Esophagus squamous epithelium (tissue), 5 donors: ENCODE measurements at regions not wholly inside any gene's neighbourhood (a gene's known extent, or its start where the extent isn't known, plus 50 kb on each side); places are given as distances from the start of the nearest gene placed in this dataset.

Experiments used
- DNase-seq: peaks from one replicate; lab custom pipeline; 2025; lab: John Stamatoyannopoulos, UW
- H3K27ac ChIP-seq, 4 donors: fragments of 200-600 bp; sonication (generic); one replicate each; pipeline ENCODE4 v1.5.1; 2016 to 2019; ENCODE audit warnings: mild to moderate bottlenecking in 1 of 4
- H3K27me3 ChIP-seq, 4 donors: fragments of 200-600 bp; sonication (generic); 1 replicate in 3 of 4; 2 replicates in 1 of 4; pipeline versions ENCODE4 v1.5.1 to v1.6.0; 2017 to 2021; ENCODE audit warnings: antibody characterized with exemption in 1 of 4
- H3K36me3 ChIP-seq, 3 donors: fragments of 200-600 bp; sonication (generic); one replicate each; pipeline ENCODE4 v1.5.1; 2016 to 2019
- H3K4me1 ChIP-seq, 3 donors: fragments of 200-600 bp; sonication (generic); one replicate each; pipeline ENCODE4 v1.5.1; 2017 to 2019
- H3K4me3 ChIP-seq, 4 donors: fragments of 200-600 bp; sonication (generic); 1 replicate in 3 of 4; 2 replicates in 1 of 4; pipeline ENCODE4 v1.5.1; 2016 to 2019; ENCODE audit warnings: mild to moderate bottlenecking in 2 of 4, moderate library complexity in 1 of 4
- H3K9me3 ChIP-seq, 3 donors: fragments of 200-600 bp; sonication (generic); one replicate each; pipeline ENCODE4 v1.5.1; 2016 to 2019
- POLR2A ChIP-seq, 4 donors: fragments of 450-650 bp; IDR thresholded peaks; one replicate each; pipeline ENCODE4 v1.6.1; 2017; ENCODE audit warnings: antibody characterized with exemption in 4 of 4, mild to moderate bottlenecking in 4 of 4, moderate library complexity in 3 of 4
- WGBS, 2 donors: methylation state at CpG; one replicate each; pipeline ENCODE4 v1.1.5; 2018; 5-methylcytosine and 5-hydroxymethylcytosine counted together
- intact Hi-C: fragments of 100-400 bp; cut with DNase I; formaldehyde crosslinking; loops from one replicate; pipeline ENCODE4 v1.15.0; 2022
- TF ChIP-seq, protein P1 (sequence below), 6 experiments: fragments of 450-650 bp in 4 of 6; fragments of 200-600 bp in 2 of 6; sonication (generic) in 2 of 6; IDR thresholded peaks; one replicate each; pipeline ENCODE4 v1.5.1; 2016 to 2019; ENCODE audit warnings: antibody characterized with exemption in 6 of 6, mild to moderate bottlenecking in 4 of 6, moderate library complexity in 4 of 6
- donor health status: DM: yes; HTN: yes; CAD: no.

DNA sequence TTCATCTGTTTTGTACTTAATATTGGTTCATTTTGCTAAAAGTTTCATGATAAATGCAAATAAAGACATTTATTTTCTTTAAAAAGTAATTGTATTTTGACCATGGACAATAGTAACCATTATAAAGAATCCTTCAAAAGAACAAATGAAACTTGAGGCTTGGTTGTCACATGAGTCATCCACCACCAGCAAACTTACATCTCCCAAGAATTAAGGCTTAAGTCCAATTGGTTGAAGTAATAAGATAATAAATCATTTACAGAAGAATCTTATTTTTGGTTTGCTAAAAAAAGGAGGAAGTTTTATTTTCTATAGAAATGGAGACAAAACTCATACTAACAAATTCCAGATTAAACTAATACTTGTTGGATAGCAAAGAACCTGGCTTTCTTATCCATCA is 84.8 kb upstream of the KITLG start:
- TF ChIP-seq POLR2A (IDR thresholded peaks at IDR 0.05) = no peak
- TF ChIP-seq, protein P1, sequence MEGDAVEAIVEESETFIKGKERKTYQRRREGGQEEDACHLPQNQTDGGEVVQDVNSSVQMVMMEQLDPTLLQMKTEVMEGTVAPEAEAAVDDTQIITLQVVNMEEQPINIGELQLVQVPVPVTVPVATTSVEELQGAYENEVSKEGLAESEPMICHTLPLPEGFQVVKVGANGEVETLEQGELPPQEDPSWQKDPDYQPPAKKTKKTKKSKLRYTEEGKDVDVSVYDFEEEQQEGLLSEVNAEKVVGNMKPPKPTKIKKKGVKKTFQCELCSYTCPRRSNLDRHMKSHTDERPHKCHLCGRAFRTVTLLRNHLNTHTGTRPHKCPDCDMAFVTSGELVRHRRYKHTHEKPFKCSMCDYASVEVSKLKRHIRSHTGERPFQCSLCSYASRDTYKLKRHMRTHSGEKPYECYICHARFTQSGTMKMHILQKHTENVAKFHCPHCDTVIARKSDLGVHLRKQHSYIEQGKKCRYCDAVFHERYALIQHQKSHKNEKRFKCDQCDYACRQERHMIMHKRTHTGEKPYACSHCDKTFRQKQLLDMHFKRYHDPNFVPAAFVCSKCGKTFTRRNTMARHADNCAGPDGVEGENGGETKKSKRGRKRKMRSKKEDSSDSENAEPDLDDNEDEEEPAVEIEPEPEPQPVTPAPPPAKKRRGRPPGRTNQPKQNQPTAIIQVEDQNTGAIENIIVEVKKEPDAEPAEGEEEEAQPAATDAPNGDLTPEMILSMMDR (IDR thresholded peaks at IDR 0.05) = no peak
- DNase-seq = no peak
- no peaks in the 10 kb centered on the region for H3K36me3 ChIP-seq
- no peaks in the 10 kb centered on the region for H3K4me1 ChIP-seq
- intact Hi-C loops = no loop called here
- no peak overlapping the region for H3K4me3 ChIP-seq
- H3K27ac ChIP-seq = no peak overlapping the region
- H3K9me3 ChIP-seq = no peaks in the 10 kb centered on the region
- H3K27me3 ChIP-seq = no peaks in the 10 kb centered on the region

DNA sequence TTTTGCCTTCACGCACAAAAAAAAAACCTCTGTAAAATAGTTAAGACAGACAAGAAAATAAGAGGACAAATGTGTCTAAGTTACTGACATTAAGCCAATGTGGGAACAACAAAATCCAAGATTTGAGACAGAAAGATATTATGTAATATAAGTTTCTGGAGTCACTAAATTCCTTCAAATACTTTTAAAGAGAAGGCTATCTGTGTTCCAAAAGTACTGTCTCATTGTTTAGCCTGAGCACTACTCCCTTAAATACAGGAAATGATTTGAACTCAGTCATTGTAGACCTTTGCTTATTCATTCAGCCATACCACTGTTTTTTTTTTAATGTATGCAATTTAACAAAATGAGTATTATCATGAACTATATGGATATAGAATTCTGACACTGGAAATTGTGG is 82.7 kb upstream of the KITLG start:
- intact Hi-C loops = no loop called here
- no peak for DNase-seq
- Histone ChIP-seq H3K27me3 (no peaks in the 10 kb centered on the region), H3K36me3 (no peaks in the 10 kb centered on the region), H3K4me3 (no peak overlapping the region), H3K4me1 (peaks cover 0 to 8% (median 8%) of the 10 kb centered on the region in 3 donors), H3K27ac (no peak overlapping the region), H3K9me3 (no peaks in the 10 kb centered on the region)
- 80 to 84% methylated on average over 1 of the region's 1 CpG for WGBS, 2 donors
- TF ChIP-seq, protein P1 (IDR thresholded peaks at IDR 0.05) = no peak
- no peak for TF ChIP-seq POLR2A (IDR thresholded peaks at IDR 0.05)

DNA sequence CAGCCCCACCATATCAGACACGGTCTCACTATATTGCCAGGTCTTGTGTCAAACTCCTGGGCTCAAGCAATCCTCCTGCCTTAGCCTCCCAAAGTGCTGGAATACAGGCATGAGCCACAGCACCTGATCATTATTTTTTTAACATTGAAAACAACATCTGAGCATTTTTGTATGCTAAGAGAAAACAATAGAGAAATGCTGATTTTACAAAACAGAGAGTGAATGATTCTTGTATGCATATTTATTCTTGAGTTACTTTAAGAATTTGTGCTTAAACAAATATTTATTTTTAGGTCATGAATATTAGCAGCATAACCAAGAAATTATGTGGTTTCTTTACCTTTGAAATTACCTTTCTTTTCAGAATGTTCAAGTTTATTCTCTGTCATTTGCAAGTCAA is 81.8 kb upstream of the KITLG start:
- Histone ChIP-seq H3K27me3 (no peaks in the 10 kb centered on the region), H3K4me1 (peaks cover 0 to 16% (median 10%) of the 10 kb centered on the region in 3 donors), H3K9me3 (no peaks in the 10 kb centered on the region), H3K36me3 (no peaks in the 10 kb centered on the region), H3K4me3 (no peak overlapping the region), H3K27ac (no peak overlapping the region)
- WGBS, 2 donors = 79 to 85% methylated on average over 1 of the region's 1 CpG
- intact Hi-C loops = no loop called here
- DNase-seq = no peak
- TF ChIP-seq POLR2A (IDR thresholded peaks at IDR 0.05) = no peak
- TF ChIP-seq, protein P1 (IDR thresholded peaks at IDR 0.05) = no peak

DNA sequence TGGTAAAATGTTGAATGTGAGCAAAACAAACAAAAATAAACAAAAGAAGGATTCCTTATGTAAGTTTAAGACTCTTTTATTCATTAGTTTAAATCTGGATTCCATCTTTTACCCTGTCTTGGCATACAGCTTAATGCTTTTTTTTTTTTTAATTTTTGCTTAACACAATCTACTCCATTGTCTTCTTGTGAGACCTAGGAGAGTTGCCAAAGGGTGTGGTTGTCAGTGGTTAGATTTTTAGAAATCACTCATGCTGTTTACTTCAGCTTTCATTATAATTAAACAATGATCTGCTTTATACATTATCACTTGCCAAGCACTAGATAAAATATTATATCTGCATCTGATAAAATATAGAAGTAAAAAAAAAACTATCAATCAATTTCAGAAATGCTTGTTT is 77.7 kb upstream of the KITLG start:
- Histone ChIP-seq H3K27me3 (no peaks in the 10 kb centered on the region), H3K4me3 (no peak overlapping the region), H3K4me1 (peaks cover 0 to 17% (median 10%) of the 10 kb centered on the region in 3 donors), H3K36me3 (no peaks in the 10 kb centered on the region), H3K9me3 (no peaks in the 10 kb centered on the region), H3K27ac (peak overlapping the region in 1 of 4 donors; percentile 16)
- DNase-seq = no peak
- TF ChIP-seq, protein P1 (IDR thresholded peaks at IDR 0.05) = no peak
- no peak for TF ChIP-seq POLR2A (IDR thresholded peaks at IDR 0.05)
- intact Hi-C loops = no loop called here

DNA sequence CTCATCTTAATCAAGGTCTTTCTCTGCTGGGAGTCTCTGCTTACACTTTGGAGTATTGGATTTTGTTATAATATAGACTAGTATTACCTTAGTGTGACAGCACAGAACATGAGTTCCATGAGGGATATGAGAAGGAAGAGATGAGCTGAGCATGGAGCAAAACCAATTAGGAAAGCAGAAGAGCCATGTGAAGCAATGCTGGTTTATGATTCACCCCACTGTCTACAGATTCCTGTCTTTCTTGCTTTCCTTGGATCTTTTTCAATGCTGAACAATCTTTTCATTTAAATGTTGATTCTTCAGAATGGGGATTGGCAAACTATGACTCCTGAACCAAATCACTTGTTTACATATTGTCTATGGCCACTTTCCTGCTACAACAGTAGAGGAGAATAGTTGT is 70.4 kb upstream of the KITLG start:
- intact Hi-C loops = no loop called here
- no peaks in the 10 kb centered on the region for H3K9me3 ChIP-seq
- no peaks in the 10 kb centered on the region for H3K27me3 ChIP-seq
- H3K4me1 ChIP-seq = peaks cover 0 to 17% (median 0%) of the 10 kb centered on the region in 3 donors
- H3K36me3 ChIP-seq = no peaks in the 10 kb centered on the region
- H3K4me3 ChIP-seq = no peak overlapping the region
- DNase-seq = no peak
- TF ChIP-seq POLR2A (IDR thresholded peaks at IDR 0.05) = no peak
- TF ChIP-seq, protein P1 (IDR thresholded peaks at IDR 0.05) = no peak
- H3K27ac ChIP-seq = peak overlapping the region in 2 of 4 donors; percentile 31 to 42
